ENCODE measurements at regions not wholly inside any gene's neighbourhood (a gene's known extent, or its start where the extent isn't known, plus 50 kb on each side); places are given as distances from the start of the nearest gene placed in this dataset.

DNA sequence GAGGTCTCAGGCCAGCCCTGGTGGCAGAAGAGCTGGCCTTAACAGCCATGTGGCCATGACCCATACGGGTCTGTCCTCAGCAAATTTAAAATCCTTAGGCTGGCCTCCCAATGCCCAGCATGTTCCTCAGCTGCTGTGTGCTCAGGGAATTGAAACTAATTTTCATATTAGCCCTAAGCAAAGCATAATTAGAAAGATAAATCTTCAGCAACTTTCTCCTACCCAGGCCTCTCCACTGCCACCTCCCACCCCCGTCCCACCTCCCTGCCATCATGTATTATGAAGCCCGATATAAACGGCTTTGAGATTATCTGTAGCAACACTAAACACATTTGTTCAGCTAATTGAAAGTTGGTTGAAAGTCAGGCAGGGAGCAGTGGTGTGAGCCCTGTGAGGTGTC is 178.8 kb upstream of the NTM start:
- TF ChIP-seq, protein P1, sequence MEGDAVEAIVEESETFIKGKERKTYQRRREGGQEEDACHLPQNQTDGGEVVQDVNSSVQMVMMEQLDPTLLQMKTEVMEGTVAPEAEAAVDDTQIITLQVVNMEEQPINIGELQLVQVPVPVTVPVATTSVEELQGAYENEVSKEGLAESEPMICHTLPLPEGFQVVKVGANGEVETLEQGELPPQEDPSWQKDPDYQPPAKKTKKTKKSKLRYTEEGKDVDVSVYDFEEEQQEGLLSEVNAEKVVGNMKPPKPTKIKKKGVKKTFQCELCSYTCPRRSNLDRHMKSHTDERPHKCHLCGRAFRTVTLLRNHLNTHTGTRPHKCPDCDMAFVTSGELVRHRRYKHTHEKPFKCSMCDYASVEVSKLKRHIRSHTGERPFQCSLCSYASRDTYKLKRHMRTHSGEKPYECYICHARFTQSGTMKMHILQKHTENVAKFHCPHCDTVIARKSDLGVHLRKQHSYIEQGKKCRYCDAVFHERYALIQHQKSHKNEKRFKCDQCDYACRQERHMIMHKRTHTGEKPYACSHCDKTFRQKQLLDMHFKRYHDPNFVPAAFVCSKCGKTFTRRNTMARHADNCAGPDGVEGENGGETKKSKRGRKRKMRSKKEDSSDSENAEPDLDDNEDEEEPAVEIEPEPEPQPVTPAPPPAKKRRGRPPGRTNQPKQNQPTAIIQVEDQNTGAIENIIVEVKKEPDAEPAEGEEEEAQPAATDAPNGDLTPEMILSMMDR (IDR thresholded peaks at IDR 0.05): no peak
- no peak for TF ChIP-seq POLR2A (IDR thresholded peaks at IDR 0.05)
- Histone ChIP-seq H3K4me1 (no peaks in the 10 kb centered on the region), H3K27ac (no peak overlapping the region), H3K27me3 (peaks cover 0 to 7% of the 10 kb centered on the region in 2 donors), H3K9me3 (no peaks in the 10 kb centered on the region), H3K4me3 (no peak overlapping the region), H3K36me3 (no peaks in the 10 kb centered on the region)
- DNase-seq: no peak
- intact Hi-C loops (cut with DNase I; ENCODE audit: low total_unique reads): no loop called here

DNA sequence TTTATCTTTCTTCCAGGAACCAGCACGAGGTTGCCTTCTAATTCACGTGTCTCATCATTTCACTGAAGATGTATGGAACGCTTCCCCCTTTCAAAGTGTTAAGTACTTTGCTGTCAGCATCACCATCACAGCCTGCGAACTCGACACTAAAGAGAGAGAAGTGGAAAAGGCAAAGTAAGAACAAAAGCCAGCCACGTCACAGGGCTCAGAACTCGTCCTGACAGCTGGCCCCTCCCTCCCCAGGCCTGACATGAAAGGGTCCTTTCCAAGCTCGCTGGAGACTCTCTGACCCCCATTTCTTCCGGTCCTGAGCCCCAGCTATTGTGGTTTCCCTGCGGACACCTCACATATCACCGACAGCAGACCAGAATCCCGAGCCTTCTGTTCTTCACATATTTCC is 177.8 kb upstream of the NTM start:
- peaks cover 0 to 7% of the 10 kb centered on the region in 2 donors for H3K27me3 ChIP-seq
- no peaks in the 10 kb centered on the region for H3K4me1 ChIP-seq
- no peaks in the 10 kb centered on the region for H3K36me3 ChIP-seq
- no peak overlapping the region for H3K27ac ChIP-seq
- intact Hi-C loops (cut with DNase I; ENCODE audit: low total_unique reads): no loop called here
- no peaks in the 10 kb centered on the region for H3K9me3 ChIP-seq
- TF ChIP-seq, protein P1 (IDR thresholded peaks at IDR 0.05): no peak
- no peak for TF ChIP-seq POLR2A (IDR thresholded peaks at IDR 0.05)
- no peak overlapping the region for H3K4me3 ChIP-seq
- no peak for DNase-seq

DNA sequence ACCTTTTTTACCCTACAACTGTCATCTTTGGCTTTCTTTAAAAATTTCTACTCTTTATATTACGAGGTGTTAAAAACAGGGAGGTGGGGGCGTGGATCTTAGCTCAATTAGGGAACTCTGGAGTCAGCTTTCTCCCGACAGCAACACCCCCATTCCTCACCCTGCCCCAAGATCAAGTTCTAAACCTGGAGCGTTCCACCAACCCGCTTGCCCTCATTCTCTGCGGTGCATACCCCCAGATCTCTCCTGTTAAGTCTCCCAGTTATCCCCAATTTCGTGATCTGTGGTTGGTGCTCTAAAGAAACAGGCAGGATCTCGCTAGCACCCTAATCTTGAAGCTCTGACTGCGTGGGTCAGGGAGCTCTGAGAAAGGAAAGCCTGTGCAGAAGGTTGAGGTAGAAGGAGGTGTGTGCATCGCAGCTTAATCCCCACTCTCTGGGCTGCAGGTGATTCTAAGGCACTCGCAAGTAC is 177.3 kb upstream of the NTM start:
- Histone ChIP-seq H3K36me3 (no peaks in the 10 kb centered on the region), H3K4me1 (no peaks in the 10 kb centered on the region), H3K9me3 (no peaks in the 10 kb centered on the region), H3K4me3 (no peak overlapping the region), H3K27ac (no peak overlapping the region), H3K27me3 (peaks cover 0 to 7% of the 10 kb centered on the region in 2 donors)
- no peak for DNase-seq
- TF ChIP-seq, protein P1 (IDR thresholded peaks at IDR 0.05): no peak
- no peak for TF ChIP-seq POLR2A (IDR thresholded peaks at IDR 0.05)
- intact Hi-C loops (cut with DNase I; ENCODE audit: low total_unique reads): no loop called here

DNA sequence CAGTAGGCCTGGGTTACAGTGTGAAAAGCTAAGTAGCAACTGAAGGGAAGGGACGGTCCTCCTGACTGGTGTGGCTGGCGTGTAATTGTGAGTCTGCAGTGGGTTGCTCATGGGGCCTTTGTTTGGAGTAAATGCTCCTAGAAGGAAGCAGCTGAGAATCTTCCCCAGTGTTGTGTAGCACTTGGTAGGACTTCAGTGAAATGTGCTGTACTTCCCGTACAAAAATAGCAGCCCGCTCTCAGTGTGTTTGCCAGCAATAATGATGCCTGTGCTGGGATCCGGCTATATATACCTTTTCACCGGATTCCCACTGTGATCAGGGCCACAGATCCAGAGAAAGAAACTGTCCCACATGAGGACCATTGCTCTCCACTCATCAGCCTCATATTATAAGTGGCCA is 175.7 kb upstream of the NTM start:
- Histone ChIP-seq H3K4me1 (no peaks in the 10 kb centered on the region), H3K27ac (no peak overlapping the region), H3K9me3 (no peaks in the 10 kb centered on the region), H3K36me3 (no peaks in the 10 kb centered on the region), H3K4me3 (no peak overlapping the region), H3K27me3 (peaks cover 0 to 7% of the 10 kb centered on the region in 2 donors)
- intact Hi-C loops (cut with DNase I; ENCODE audit: low total_unique reads): no loop called here
- TF ChIP-seq, protein P1 (IDR thresholded peaks at IDR 0.05): no peak
- TF ChIP-seq POLR2A (IDR thresholded peaks at IDR 0.05): no peak
- no peak for DNase-seq

DNA sequence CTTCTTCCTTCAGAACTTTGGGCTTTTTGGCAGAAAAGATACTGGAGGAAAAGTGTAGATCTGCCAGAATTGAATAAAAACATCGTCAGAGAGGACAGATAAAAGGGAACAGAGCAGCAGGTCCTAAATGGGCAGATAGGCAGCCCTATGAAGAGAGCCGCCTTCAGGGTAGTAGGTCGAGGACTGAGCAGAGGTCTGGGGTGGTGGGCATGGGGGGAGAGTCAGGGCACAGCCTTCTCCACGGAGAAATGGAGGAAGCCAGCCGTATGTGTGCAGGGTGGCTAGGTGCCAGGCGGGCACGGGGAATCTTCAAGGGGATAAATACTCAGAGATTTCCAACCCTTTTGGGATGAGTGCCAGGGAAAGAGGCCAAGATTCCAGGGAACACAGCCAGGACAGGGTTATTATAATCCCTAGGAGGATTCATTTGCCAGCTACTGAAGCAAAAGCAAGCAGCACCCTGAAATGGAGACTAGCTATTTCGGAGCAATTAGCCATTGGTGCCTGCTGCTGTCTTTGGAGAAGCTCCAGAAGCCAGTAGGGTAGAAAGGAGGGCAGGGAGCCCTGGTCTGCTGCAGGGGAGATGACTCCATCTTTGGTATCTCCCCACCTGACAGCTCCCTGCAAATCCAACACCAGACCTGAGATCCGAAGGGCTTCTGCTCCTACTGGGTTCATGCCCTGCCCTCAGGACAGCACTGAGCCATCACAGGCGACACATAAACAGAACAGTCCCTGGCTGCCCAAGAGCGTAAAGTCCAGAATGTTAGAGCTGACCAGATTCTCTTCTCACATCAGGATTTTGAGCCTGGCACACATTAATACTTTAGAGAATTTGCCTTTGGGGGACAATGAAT is 174.5 kb upstream of the NTM start:
- DNase-seq: peak; percentile 18 to 28
- TF ChIP-seq, protein P1 (IDR thresholded peaks at IDR 0.05): no peak
- TF ChIP-seq POLR2A (IDR thresholded peaks at IDR 0.05): no peak
- intact Hi-C loops (cut with DNase I; ENCODE audit: low total_unique reads): no loop called here
- Histone ChIP-seq H3K27me3 (peaks cover 0 to 4% of the 10 kb centered on the region in 2 donors), H3K4me1 (no peaks in the 10 kb centered on the region), H3K9me3 (no peaks in the 10 kb centered on the region), H3K4me3 (no peak overlapping the region), H3K27ac (no peak overlapping the region), H3K36me3 (no peaks in the 10 kb centered on the region)
